Esophagus muscularis mucosa (tissue), 4 donors: ENCODE measurements at regions not wholly inside any gene's neighbourhood (a gene's known extent, or its start where the extent isn't known, plus 50 kb on each side); places are given as distances from the start of the nearest gene placed in this dataset.

ENCODE experiments used
- DNase-seq: peaks from one replicate; pipeline ENCODE4 v3.0.0-alpha.2; 2017; ENCODE audit errors: extremely low spot score
- H3K27ac ChIP-seq, 4 donors: fragments of 200-600 bp; sonication (generic); replicated peaks in 1 of 4; 1 replicate in 3 of 4; 2 replicates in 1 of 4; pipeline ENCODE4 v1.5.1; 2016 to 2019; ENCODE audit warnings: mild to moderate bottlenecking in 1 of 4
- H3K27me3 ChIP-seq, 4 donors: fragments of 200-600 bp; sonication (generic); one replicate each; pipeline versions ENCODE4 v1.5.1 to v1.6.0; 2016 to 2019
- H3K36me3 ChIP-seq, 4 donors: fragments of 200-600 bp; sonication (generic); one replicate each; pipeline ENCODE4 v1.5.1; 2016 to 2019
- H3K4me1 ChIP-seq, 4 donors: fragments of 200-600 bp; sonication (generic); one replicate each; pipeline ENCODE4 v1.5.1; 2016 to 2019
- H3K4me3 ChIP-seq, 4 donors: fragments of 200-600 bp; sonication (generic); 1 replicate in 2 of 4; 2 replicates in 2 of 4; pipeline ENCODE4 v1.5.1; 2016 to 2019; ENCODE audit warnings: mild to moderate bottlenecking in 4 of 4, moderate library complexity in 1 of 4
- H3K9me3 ChIP-seq, 4 donors: fragments of 200-600 bp; sonication (generic); 1 replicate in 3 of 4; 2 replicates in 1 of 4; pipeline ENCODE4 v1.5.1; 2016 to 2019
- EP300 ChIP-seq: sonication (generic); formaldehyde crosslinking; IDR thresholded peaks from one replicate; pipeline ENCODE4 v1.6.1; 2017; ENCODE audit warnings: antibody characterized with exemption
- POLR2A ChIP-seq: fragments of 450-650 bp; IDR thresholded peaks from one replicate; pipeline ENCODE4 v1.6.1; 2017; ENCODE audit warnings: antibody characterized with exemption, moderate library complexity, mild to moderate bottlenecking, low read depth
- POLR2AphosphoS5 ChIP-seq, 2 donors: sonication (generic); formaldehyde crosslinking; IDR thresholded peaks; one replicate each; pipeline ENCODE4 v1.6.1; 2017; ENCODE audit warnings: antibody characterized with exemption in 2 of 2
- WGBS: methylation state at CpG from one replicate; pipeline ENCODE4 v1.1.5; 2018; 5-methylcytosine and 5-hydroxymethylcytosine counted together
- intact Hi-C: fragments of 100-400 bp; cut with DNase I; formaldehyde crosslinking; loops from one replicate; pipeline ENCODE4 v1.15.1; 2023
- TF ChIP-seq, protein P1 (sequence below), 3 experiments: fragments of 200-600 bp in 2 of 3; fragments of 450-650 bp in 1 of 3; sonication (generic) in 2 of 3; IDR thresholded peaks; one replicate each; pipeline ENCODE4 v1.5.1; 2017 to 2019; ENCODE audit warnings: antibody characterized with exemption in 3 of 3, mild to moderate bottlenecking in 2 of 3, moderate library complexity in 1 of 3

DNA sequence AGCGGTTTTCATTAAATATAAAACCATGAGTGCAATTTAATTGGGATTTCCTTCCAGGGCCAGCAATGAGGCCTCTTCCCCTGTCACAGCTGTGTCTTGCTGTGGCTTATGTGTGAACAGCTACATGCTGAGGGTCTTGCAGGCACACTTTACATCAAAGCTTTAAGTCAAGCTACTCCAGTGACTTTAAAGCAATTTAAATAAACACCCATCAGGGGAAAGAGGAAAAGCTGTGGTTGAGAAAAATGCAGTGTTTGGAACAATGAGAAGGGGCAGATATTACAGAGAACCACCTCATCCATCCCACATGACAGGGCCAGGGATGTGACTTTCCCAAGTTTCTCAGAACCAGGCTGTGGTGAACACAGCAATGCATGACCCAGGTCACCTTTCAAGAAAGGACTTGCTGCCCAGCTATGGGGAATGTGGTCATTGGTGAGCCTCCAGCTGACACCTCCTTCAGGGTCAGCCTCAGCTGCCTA lies 115.9 kb upstream of the LPAR1 start:
- Histone ChIP-seq H3K27me3 (no peaks in the 10 kb centered on the region), H3K27ac (no peak overlapping the region), H3K9me3 (no peaks in the 10 kb centered on the region), H3K4me3 (no peak overlapping the region), H3K36me3 (no peaks in the 10 kb centered on the region), H3K4me1 (no peaks in the 10 kb centered on the region)
- 75% methylated on average over 1 of the region's 1 CpG for WGBS
- TF ChIP-seq EP300 = no peak
- TF ChIP-seq, protein P1, sequence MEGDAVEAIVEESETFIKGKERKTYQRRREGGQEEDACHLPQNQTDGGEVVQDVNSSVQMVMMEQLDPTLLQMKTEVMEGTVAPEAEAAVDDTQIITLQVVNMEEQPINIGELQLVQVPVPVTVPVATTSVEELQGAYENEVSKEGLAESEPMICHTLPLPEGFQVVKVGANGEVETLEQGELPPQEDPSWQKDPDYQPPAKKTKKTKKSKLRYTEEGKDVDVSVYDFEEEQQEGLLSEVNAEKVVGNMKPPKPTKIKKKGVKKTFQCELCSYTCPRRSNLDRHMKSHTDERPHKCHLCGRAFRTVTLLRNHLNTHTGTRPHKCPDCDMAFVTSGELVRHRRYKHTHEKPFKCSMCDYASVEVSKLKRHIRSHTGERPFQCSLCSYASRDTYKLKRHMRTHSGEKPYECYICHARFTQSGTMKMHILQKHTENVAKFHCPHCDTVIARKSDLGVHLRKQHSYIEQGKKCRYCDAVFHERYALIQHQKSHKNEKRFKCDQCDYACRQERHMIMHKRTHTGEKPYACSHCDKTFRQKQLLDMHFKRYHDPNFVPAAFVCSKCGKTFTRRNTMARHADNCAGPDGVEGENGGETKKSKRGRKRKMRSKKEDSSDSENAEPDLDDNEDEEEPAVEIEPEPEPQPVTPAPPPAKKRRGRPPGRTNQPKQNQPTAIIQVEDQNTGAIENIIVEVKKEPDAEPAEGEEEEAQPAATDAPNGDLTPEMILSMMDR (IDR thresholded peaks at IDR 0.05) = no peak
- no peak for TF ChIP-seq POLR2A
- no peak for TF ChIP-seq POLR2AphosphoS5 (IDR thresholded peaks at IDR 0.05)
- intact Hi-C loops = no loop called here
- DNase-seq = no peak

DNA sequence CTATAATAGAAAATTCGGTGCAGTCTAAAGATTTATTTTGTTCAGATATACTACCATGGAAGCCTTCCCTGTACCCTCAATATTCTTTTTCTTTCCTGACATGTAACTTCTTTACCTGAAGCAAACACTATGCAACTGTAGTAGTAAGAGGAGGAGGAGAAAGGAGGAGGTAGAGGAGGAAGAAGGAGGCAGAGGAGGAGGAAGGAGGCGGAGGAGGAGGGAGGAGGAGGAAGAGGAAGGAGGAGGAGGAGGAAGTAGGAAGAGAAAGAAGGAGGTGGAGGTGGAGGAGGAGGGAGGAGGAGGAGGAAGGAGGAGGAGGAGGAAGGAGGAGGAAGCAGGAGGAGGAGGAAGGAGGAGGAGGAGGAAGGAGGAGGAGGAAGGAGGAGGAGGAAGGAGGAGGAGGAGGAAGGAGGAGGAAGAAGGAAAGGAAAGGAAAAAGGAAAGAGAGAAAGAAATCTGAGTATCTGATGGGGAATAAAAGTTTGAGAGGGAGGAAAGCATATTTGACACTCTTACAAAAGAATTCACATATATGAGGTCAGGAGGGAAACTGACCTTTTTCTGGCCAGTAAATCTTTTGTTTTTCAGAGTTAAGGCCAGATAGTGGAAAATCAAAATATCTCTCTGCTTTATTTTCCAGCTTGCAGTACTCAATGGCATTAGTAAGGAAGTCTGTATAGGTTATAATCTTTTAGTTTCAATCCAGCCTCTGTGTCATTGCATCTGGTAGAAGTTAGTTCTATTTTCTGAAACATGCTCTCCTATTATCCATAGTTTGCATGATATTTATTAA lies 114.5 kb upstream of the LPAR1 start:
- Histone ChIP-seq H3K9me3 (no peaks in the 10 kb centered on the region), H3K36me3 (no peaks in the 10 kb centered on the region), H3K27ac (no peak overlapping the region), H3K27me3 (no peaks in the 10 kb centered on the region), H3K4me3 (no peak overlapping the region), H3K4me1 (no peaks in the 10 kb centered on the region)
- WGBS = 75% methylated on average over 2 of the region's 2 CpGs
- TF ChIP-seq POLR2A = no peak
- no peak for TF ChIP-seq POLR2AphosphoS5 (IDR thresholded peaks at IDR 0.05)
- TF ChIP-seq, protein P1 (IDR thresholded peaks at IDR 0.05) = no peak
- no peak for TF ChIP-seq EP300
- no peak for DNase-seq
- intact Hi-C loops = no loop called here

DNA sequence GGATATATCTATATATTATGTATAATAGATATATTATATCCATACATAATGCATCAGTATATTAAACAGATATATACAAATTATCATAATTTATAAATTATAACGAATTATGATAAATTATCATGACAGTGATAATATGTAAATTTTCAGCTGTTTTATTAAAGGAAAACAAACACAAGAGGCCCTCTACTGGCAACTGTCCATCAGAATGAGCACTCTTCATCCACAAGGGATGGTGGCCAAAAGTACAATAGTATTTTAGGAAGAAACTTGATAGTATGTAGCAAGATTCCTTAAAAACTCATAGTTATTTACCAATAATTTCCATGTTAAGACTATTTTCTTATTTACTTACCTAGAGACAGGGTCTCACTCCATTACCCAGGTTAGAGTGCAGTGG lies 113.3 kb upstream of the LPAR1 start:
- Histone ChIP-seq H3K4me3 (no peak overlapping the region), H3K36me3 (no peaks in the 10 kb centered on the region), H3K4me1 (no peaks in the 10 kb centered on the region), H3K27ac (no peak overlapping the region), H3K9me3 (no peaks in the 10 kb centered on the region), H3K27me3 (no peaks in the 10 kb centered on the region)
- intact Hi-C loops = no loop called here
- TF ChIP-seq EP300 (no peak), POLR2A (no peak), POLR2AphosphoS5 (IDR thresholded peaks at IDR 0.05) (no peak)
- TF ChIP-seq, protein P1 (IDR thresholded peaks at IDR 0.05) = no peak
- no peak for DNase-seq
- 89% methylated on average over 1 of the region's 1 CpG for WGBS

DNA sequence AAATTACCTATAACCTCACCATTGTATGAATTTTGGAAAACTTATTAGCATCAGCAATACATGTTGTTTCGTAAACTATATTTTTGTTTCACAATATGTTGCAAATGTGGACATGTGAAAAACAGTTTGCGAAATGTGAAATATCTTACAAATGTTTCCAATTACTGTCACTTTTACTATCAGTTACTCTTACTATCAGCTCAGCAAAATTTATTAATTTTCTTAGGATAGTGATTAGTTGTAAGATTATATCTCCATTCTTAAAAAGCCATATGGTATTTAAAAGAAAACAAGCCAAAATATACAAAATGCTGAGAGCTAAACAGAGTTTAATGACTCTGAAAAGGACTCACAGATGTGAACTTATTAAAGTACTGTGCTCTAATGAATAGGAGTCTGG lies 111.9 kb upstream of the LPAR1 start:
- Histone ChIP-seq H3K4me1 (no peaks in the 10 kb centered on the region), H3K9me3 (no peaks in the 10 kb centered on the region), H3K27ac (no peak overlapping the region), H3K4me3 (no peak overlapping the region), H3K36me3 (no peaks in the 10 kb centered on the region), H3K27me3 (no peaks in the 10 kb centered on the region)
- intact Hi-C loops = no loop called here
- no peak for TF ChIP-seq EP300
- no peak for TF ChIP-seq POLR2AphosphoS5 (IDR thresholded peaks at IDR 0.05)
- TF ChIP-seq POLR2A = no peak
- TF ChIP-seq, protein P1 (IDR thresholded peaks at IDR 0.05) = no peak
- no peak for DNase-seq
- 90% methylated on average over 2 of the region's 2 CpGs for WGBS
